ENCODE measurements at regions not wholly inside any gene's neighbourhood (a gene's known extent, or its start where the extent isn't known, plus 50 kb on each side); places are given as distances from the start of the nearest gene placed in this dataset.

DNA sequence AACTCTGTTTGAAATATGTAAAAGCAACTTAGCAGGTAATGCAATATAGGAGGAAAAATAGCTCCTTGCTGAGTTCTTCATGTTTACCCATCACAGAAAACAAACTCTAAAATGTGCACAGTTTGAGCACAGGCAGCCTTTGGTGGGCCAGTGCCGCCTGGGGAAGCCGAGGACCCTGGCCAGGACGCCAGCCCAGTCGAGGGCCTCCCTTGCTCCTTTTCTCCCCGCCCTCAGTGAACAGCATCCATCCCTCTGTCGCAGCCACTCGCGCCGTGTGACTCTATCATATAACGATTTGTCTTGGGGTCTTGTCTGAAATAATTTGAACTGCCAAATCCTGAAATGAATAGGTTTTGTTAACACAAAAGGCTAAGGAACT is 286.7 kb upstream of the IRX4 start:
- no peak overlapping the region for H3K27ac ChIP-seq
- H3K27me3 ChIP-seq = no peaks in the 10 kb centered on the region
- ATAC-seq (ENCODE audit: low FRiP score in 2 of 2) (no peak), DNase-seq (peak in 1 of 2 donors; percentile 44)
- TF ChIP-seq POLR2A (IDR thresholded peaks at IDR 0.05) (no peak), EP300 (IDR thresholded peaks at IDR 0.05) (no peak), POLR2AphosphoS5 (IDR thresholded peaks at IDR 0.05) (no peak), CTCF (IDR thresholded peaks at IDR 0.05) (no peak)
- 80 to 81% methylated on average over 10 of the region's 10 CpGs for WGBS, 2 donors
- no peak overlapping the region for H3K4me3 ChIP-seq
- no peaks in the 10 kb centered on the region for H3K36me3 ChIP-seq
- no peaks in the 10 kb centered on the region for H3K9me3 ChIP-seq
- H3K4me1 ChIP-seq = no peaks in the 10 kb centered on the region

- no peaks in the 10 kb centered on the region for H3K4me1 ChIP-seq
- 67 to 76% methylated on average over 19 to 24 of the region's 24 CpGs for WGBS, 2 donors
- H3K4me3 ChIP-seq = no peak overlapping the region
- ATAC-seq (ENCODE audit: low FRiP score in 2 of 2) = peak in 1 of 2 donors; percentile 46
- no peaks in the 10 kb centered on the region for H3K27me3 ChIP-seq
- TF ChIP-seq POLR2A (IDR thresholded peaks at IDR 0.05) (no peak), CTCF (IDR thresholded peaks at IDR 0.05) (no peak), POLR2AphosphoS5 (IDR thresholded peaks at IDR 0.05) (no peak), EP300 (IDR thresholded peaks at IDR 0.05) (no peak)
- H3K27ac ChIP-seq = no peak overlapping the region
- no peak for DNase-seq
- H3K36me3 ChIP-seq = no peaks in the 10 kb centered on the region
- no peaks in the 10 kb centered on the region for H3K9me3 ChIP-seq
These were observed 286.1 kb upstream of the IRX4 start for GRCh38 chr5:2168601-2169429.

DNA sequence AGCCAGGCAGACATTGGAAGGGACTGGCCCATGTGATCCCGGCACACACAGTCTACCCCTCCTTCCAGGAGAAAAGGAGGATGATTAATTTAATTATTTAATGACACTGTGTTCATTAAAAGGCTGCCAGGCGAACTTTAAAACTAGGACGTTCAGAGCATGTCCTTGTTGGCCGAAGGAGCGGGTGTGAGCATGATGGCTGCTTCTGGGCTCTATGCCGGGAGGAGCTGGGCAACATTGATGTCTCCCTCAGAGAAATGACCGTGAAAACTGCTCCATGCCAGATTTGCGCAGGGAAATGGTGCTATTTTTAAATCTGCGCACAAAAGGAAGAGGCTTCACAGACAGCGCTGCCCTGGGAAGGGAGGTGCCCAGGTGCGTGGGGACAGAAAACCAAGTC is 284.9 kb upstream of the IRX4 start:
- no peaks in the 10 kb centered on the region for H3K4me1 ChIP-seq
- H3K9me3 ChIP-seq = no peaks in the 10 kb centered on the region
- no peak for TF ChIP-seq POLR2AphosphoS5 (IDR thresholded peaks at IDR 0.05)
- TF ChIP-seq CTCF (IDR thresholded peaks at IDR 0.05) = no peak
- no peak for TF ChIP-seq POLR2A (IDR thresholded peaks at IDR 0.05)
- no peak for TF ChIP-seq EP300 (IDR thresholded peaks at IDR 0.05)
- H3K27me3 ChIP-seq = no peaks in the 10 kb centered on the region
- DNase-seq (no peak), ATAC-seq (ENCODE audit: low FRiP score in 2 of 2) (no peak)
- no peak overlapping the region for H3K27ac ChIP-seq
- WGBS, 2 donors = 87 to 91% methylated on average over 10 to 11 of the region's 11 CpGs
- H3K36me3 ChIP-seq = no peaks in the 10 kb centered on the region
- no peak overlapping the region for H3K4me3 ChIP-seq

- Histone ChIP-seq H3K27me3 (no peaks in the 10 kb centered on the region), H3K4me1 (no peaks in the 10 kb centered on the region), H3K4me3 (no peak overlapping the region), H3K27ac (no peak overlapping the region), H3K9me3 (no peaks in the 10 kb centered on the region), H3K36me3 (no peaks in the 10 kb centered on the region)
- ATAC-seq (ENCODE audit: low FRiP score in 2 of 2) = no peak
- DNase-seq = no peak
- TF ChIP-seq CTCF (IDR thresholded peaks at IDR 0.05) (no peak), POLR2AphosphoS5 (IDR thresholded peaks at IDR 0.05) (no peak), EP300 (IDR thresholded peaks at IDR 0.05) (no peak)
- WGBS, 2 donors = 77 to 95% methylated on average over 4 to 6 of the region's 6 CpGs
These were observed 284.3 kb upstream of the IRX4 start for GRCh38 chr5:2166979-2167377.
